ENCODE measurements at regions not wholly inside any gene's neighbourhood (a gene's known extent, or its start where the extent isn't known, plus 50 kb on each side); places are given as distances from the start of the nearest gene placed in this dataset.

DNA sequence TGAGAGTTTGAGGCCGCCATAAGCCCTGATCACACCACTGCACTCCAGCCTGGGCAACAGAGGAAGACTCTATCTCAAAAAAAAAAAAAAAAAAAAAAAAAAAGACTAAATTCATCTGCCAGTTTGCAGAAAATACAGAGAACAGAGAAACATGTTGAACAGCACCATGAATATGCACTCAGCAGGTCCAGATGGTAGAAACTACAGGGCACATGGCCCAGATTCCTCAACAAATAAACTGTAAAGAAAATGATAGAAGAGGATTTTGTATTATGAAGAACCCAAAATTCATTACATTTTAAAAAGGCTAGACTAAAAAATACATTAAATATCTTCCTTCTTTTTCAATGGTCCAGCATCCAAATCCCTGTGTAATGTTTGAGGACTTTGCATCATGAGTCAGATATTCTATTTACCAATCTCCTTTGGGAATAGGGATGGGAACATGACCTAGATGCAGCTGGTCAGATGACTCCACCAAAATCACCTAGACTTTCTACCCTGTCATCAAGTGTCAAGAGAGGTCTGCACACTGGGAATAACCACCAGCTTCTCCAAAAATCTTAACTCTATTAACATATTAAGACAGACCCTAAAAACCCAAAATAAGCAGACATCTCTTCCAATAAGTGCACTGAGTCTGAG is 189.1 kb upstream of the TCF21 start (continued):
- TF ChIP-seq, protein P1, sequence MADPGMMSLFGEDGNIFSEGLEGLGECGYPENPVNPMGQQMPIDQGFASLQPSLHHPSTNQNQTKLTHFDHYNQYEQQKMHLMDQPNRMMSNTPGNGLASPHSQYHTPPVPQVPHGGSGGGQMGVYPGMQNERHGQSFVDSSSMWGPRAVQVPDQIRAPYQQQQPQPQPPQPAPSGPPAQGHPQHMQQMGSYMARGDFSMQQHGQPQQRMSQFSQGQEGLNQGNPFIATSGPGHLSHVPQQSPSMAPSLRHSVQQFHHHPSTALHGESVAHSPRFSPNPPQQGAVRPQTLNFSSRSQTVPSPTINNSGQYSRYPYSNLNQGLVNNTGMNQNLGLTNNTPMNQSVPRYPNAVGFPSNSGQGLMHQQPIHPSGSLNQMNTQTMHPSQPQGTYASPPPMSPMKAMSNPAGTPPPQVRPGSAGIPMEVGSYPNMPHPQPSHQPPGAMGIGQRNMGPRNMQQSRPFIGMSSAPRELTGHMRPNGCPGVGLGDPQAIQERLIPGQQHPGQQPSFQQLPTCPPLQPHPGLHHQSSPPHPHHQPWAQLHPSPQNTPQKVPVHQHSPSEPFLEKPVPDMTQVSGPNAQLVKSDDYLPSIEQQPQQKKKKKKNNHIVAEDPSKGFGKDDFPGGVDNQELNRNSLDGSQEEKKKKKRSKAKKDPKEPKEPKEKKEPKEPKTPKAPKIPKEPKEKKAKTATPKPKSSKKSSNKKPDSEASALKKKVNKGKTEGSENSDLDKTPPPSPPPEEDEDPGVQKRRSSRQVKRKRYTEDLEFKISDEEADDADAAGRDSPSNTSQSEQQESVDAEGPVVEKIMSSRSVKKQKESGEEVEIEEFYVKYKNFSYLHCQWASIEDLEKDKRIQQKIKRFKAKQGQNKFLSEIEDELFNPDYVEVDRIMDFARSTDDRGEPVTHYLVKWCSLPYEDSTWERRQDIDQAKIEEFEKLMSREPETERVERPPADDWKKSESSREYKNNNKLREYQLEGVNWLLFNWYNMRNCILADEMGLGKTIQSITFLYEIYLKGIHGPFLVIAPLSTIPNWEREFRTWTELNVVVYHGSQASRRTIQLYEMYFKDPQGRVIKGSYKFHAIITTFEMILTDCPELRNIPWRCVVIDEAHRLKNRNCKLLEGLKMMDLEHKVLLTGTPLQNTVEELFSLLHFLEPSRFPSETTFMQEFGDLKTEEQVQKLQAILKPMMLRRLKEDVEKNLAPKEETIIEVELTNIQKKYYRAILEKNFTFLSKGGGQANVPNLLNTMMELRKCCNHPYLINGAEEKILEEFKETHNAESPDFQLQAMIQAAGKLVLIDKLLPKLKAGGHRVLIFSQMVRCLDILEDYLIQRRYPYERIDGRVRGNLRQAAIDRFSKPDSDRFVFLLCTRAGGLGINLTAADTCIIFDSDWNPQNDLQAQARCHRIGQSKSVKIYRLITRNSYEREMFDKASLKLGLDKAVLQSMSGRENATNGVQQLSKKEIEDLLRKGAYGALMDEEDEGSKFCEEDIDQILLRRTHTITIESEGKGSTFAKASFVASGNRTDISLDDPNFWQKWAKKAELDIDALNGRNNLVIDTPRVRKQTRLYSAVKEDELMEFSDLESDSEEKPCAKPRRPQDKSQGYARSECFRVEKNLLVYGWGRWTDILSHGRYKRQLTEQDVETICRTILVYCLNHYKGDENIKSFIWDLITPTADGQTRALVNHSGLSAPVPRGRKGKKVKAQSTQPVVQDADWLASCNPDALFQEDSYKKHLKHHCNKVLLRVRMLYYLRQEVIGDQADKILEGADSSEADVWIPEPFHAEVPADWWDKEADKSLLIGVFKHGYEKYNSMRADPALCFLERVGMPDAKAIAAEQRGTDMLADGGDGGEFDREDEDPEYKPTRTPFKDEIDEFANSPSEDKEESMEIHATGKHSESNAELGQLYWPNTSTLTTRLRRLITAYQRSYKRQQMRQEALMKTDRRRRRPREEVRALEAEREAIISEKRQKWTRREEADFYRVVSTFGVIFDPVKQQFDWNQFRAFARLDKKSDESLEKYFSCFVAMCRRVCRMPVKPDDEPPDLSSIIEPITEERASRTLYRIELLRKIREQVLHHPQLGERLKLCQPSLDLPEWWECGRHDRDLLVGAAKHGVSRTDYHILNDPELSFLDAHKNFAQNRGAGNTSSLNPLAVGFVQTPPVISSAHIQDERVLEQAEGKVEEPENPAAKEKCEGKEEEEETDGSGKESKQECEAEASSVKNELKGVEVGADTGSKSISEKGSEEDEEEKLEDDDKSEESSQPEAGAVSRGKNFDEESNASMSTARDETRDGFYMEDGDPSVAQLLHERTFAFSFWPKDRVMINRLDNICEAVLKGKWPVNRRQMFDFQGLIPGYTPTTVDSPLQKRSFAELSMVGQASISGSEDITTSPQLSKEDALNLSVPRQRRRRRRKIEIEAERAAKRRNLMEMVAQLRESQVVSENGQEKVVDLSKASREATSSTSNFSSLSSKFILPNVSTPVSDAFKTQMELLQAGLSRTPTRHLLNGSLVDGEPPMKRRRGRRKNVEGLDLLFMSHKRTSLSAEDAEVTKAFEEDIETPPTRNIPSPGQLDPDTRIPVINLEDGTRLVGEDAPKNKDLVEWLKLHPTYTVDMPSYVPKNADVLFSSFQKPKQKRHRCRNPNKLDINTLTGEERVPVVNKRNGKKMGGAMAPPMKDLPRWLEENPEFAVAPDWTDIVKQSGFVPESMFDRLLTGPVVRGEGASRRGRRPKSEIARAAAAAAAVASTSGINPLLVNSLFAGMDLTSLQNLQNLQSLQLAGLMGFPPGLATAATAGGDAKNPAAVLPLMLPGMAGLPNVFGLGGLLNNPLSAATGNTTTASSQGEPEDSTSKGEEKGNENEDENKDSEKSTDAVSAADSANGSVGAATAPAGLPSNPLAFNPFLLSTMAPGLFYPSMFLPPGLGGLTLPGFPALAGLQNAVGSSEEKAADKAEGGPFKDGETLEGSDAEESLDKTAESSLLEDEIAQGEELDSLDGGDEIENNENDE (IDR thresholded peaks at IDR 0.05; ENCODE audit: insufficient replicate concordance, low read length), result no peak
- TF ChIP-seq RXRA (IDR thresholded peaks at IDR 0.05; ENCODE audit: insufficient read depth, low read depth, low read length) (no peak), FOSL1 (IDR thresholded peaks at IDR 0.05; ENCODE audit: insufficient read depth, low read depth, low read length) (no peak), KDM1A (IDR thresholded peaks at IDR 0.05; ENCODE audit: borderline replicate concordance, low read length) (no peak), BCL11A (IDR thresholded peaks at IDR 0.05; ENCODE audit: low read depth in 2 of 2, low read length in 2 of 2) (no peak)
- TF ChIP-seq, protein P2, sequence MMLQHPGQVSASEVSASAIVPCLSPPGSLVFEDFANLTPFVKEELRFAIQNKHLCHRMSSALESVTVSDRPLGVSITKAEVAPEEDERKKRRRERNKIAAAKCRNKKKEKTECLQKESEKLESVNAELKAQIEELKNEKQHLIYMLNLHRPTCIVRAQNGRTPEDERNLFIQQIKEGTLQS (IDR thresholded peaks at IDR 0.05; ENCODE audit: insufficient read depth, low read depth, low read length), result no peak
- TF ChIP-seq, protein P3, sequence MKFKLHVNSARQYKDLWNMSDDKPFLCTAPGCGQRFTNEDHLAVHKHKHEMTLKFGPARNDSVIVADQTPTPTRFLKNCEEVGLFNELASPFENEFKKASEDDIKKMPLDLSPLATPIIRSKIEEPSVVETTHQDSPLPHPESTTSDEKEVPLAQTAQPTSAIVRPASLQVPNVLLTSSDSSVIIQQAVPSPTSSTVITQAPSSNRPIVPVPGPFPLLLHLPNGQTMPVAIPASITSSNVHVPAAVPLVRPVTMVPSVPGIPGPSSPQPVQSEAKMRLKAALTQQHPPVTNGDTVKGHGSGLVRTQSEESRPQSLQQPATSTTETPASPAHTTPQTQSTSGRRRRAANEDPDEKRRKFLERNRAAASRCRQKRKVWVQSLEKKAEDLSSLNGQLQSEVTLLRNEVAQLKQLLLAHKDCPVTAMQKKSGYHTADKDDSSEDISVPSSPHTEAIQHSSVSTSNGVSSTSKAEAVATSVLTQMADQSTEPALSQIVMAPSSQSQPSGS (IDR thresholded peaks at IDR 0.05; ENCODE audit: low read length), result no peak

Data from H1 (cell line).